Hematopoietic multipotent progenitor cell (in vitro differentiated cells): ENCODE measurements at regions not wholly inside any gene's neighbourhood (a gene's known extent, or its start where the extent isn't known, plus 50 kb on each side); places are given as distances from the start of the nearest gene placed in this dataset.
A peak's percentile ranks its signal among the peaks of the same experiment; 100 is the strongest.
"Not testable (repeated sequence)": the region's sequence is repeated elsewhere in the genome, so short reads cannot be mapped to it uniquely, and the experiment has no call there.

Source experiments
- DNase-seq, 3 donors: peaks; one replicate each; pipeline ENCODE4 v3.0.0-alpha.2; 2011 to 2015; ENCODE audit warnings: low read depth in 2 of 3, low spot score in 2 of 3

- DNase-seq: no peak
These were observed 111.6 kb downstream of the MAGEE2 start for GRCh38 chrX:75673468-75673867.

- no peak for DNase-seq
These were observed 129.4 kb downstream of the MAGEE2 start for GRCh38 chrX:75655627-75656026.

- no peak for DNase-seq
These were observed 127.0 kb upstream of the ZDHHC15 start for GRCh38 chrX:75649829-75650228.

GRCh38 chrX:75648803-75649588, 126.2 kb upstream of the ZDHHC15 start:
- no peak for DNase-seq

- DNase-seq: peak in 1 of 3 donors; percentile 1
These were observed 120.0 kb upstream of the ZDHHC15 start for GRCh38 chrX:75642811-75643361.

GRCh38 chrX:75638332-75638731, 115.5 kb upstream of the ZDHHC15 start:
- no peak for DNase-seq

GRCh38 chrX:75625232-75625631, 102.4 kb upstream of the ZDHHC15 start:
- no peak for DNase-seq

- peak in 2 of 3 donors; percentile 1 to 8 for DNase-seq
These were observed 100.7 kb upstream of the ZDHHC15 start for GRCh38 chrX:75623535-75623934.

GRCh38 chrX:75609406-75609805, 86.6 kb upstream of the ZDHHC15 start:
- no peak for DNase-seq

GRCh38 chrX:75603833-75604232, 81.0 kb upstream of the ZDHHC15 start:
- DNase-seq: peak; percentile 1 to 48 (median 5)

- not testable (repeated sequence) for DNase-seq
These were observed 79.2 kb upstream of the ZDHHC15 start for GRCh38 chrX:75602022-75602421.

- DNase-seq: no peak
These were observed 73.3 kb upstream of the ZDHHC15 start for GRCh38 chrX:75596178-75596577.

GRCh38 chrX:75593186-75593585, 70.3 kb upstream of the ZDHHC15 start:
- DNase-seq: not testable (repeated sequence)

GRCh38 chrX:75582511-75582910, 59.7 kb upstream of the ZDHHC15 start:
- no peak for DNase-seq
